ENCODE measurements at regions not wholly inside any gene's neighbourhood (a gene's known extent, or its start where the extent isn't known, plus 50 kb on each side); places are given as distances from the start of the nearest gene placed in this dataset.

DNA sequence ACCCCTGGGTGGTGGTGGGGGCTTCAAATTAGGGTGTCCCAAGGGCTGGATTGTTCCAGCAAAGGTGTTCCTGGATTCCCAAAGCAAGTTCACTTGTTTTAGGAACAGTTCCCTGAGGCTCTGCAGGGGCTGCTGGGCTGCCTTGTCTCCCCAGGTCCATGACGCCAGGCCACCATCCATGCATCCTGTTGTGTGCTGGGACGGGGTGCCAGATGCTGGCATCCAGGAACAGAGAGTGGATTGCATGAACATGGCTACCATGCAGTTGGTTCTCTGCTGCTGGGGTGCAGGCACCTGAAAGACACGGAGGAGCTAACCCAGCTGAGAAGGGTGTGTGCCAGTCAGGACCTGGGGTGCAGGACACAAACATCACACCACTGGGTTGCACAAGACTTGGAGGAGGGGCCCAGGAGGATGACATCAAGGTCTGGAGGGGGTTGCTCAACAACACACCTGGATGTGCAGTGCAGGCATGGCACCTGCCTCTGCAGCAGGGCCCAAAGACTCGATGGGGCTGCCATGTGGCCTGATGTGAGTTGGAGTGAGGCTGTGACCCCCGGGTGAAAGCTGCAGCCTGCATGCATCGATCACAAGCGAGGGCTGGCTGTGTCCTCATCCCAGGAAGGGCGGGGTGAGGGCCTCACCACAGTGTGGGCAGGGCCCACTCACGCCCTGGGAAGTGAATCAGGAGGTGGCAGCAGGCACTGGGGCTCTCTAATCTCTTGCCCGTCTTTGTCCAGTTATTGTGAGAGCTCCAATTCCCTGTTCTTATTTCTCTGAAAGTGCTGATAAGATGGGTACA lies 74.0 kb upstream of the CLDN5 start (continued):
- no peak for TF ChIP-seq TGIF2 (CRISPR knock-in tag; IDR thresholded peaks at IDR 0.05)
- no peak for TF ChIP-seq BRF1 (IDR thresholded peaks at IDR 0.05; ENCODE audit: borderline replicate concordance, extremely low read depth, insufficient read length)
- peak; percentile 92 for TF ChIP-seq CEBPB (tag; IDR thresholded peaks at IDR 0.05)
- no peak for TF ChIP-seq ZZZ3 (IDR thresholded peaks at IDR 0.05)
- TF ChIP-seq NONO (IDR thresholded peaks at IDR 0.05; ENCODE audit: low read depth in 2 of 2, low read length in 1 of 2) = no peak
- TF ChIP-seq JUN (IDR thresholded peaks at IDR 0.05; ENCODE audit: borderline replicate concordance, low read depth, low read length) = no peak
- no peak for TF ChIP-seq JUN (CRISPR knock-in tag; IDR thresholded peaks at IDR 0.05; ENCODE audit: borderline replicate concordance)
- TF ChIP-seq ZC3H4 (CRISPR knock-in tag; IDR thresholded peaks at IDR 0.05; ENCODE audit: borderline replicate concordance) = peak; percentile 96
- TF ChIP-seq MTA3 (IDR thresholded peaks at IDR 0.05; ENCODE audit: borderline replicate concordance) = no peak
- peak; percentile 70; the same call in 1 of the 2 replicates for TF ChIP-seq CEBPG (CRISPR knock-in tag; IDR thresholded peaks at IDR 0.05)
- peak; percentile 63 to 74; a peak in 3 of 4 replicates for TF ChIP-seq CEBPG (tag; conservative IDR thresholded peaks at IDR 0.05 in 1 of 2, IDR thresholded peaks at IDR 0.05 in 1 of 2)
- TF ChIP-seq NR3C1 (CRISPR knock-in tag; IDR thresholded peaks at IDR 0.05) = peak; percentile 28; the same call in 1 of the 2 replicates
- no peak for TF ChIP-seq MYBL2 (IDR thresholded peaks at IDR 0.05; ENCODE audit: low read depth)
- peak; percentile 9; the same call in 1 of the 2 replicates for TF ChIP-seq MYBL2 (CRISPR knock-in tag; IDR thresholded peaks at IDR 0.05; ENCODE audit: borderline replicate concordance)
- TF ChIP-seq ZNF253 (CRISPR knock-in tag; conservative IDR thresholded peaks at IDR 0.05) = no peak
- no peak for TF ChIP-seq ZNF274 (IDR thresholded peaks at IDR 0.05; ENCODE audit: borderline replicate concordance, low read depth, low read length)
- TF ChIP-seq NFRKB (IDR thresholded peaks at IDR 0.05; ENCODE audit: low read depth) = no peak
- TF ChIP-seq LEF1 (IDR thresholded peaks at IDR 0.05) = no peak
